ENCODE measurements at regions not wholly inside any gene's neighbourhood (a gene's known extent, or its start where the extent isn't known, plus 50 kb on each side); places are given as distances from the start of the nearest gene placed in this dataset.

- DNase-seq = no peak
- Mint-ChIP-seq H3K27ac (no peak overlapping the region), H3K27me3 (no peaks in the 10 kb centered on the region), H3K36me3 (ENCODE audit: low read depth) (no peaks in the 10 kb centered on the region), H3K4me1 (ENCODE audit: low read depth) (peaks cover 11% of the 10 kb centered on the region), H3K9me3 (no peaks in the 10 kb centered on the region), H3K4me3 (no peak overlapping the region)
These were observed 139.5 kb upstream of the RASGEF1B start for GRCh38 chr4:81611221-81611620.

DNA sequence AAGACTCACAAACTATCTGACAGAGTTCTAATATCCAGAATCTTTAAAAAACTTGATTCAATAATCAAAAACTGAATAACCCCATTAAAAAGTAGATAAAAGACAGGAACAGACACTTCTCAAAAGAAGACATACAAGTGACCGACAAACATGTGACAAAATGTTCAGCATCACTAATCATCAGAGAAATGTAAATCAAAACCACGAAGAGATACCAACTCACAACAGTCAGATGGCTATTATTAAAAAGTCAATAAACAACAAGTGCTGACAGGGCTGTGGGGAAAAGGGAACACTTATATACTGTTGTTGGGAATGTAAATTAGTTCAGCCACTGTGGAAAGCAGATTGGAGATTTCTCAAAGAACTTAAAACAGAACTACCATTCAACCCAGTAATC lies 138.1 kb upstream of the RASGEF1B start:
- no peaks in the 10 kb centered on the region for H3K9me3 Mint-ChIP-seq
- H3K4me3 Mint-ChIP-seq = no peak overlapping the region
- no peaks in the 10 kb centered on the region for H3K27me3 Mint-ChIP-seq
- H3K4me1 Mint-ChIP-seq (ENCODE audit: low read depth) = peaks cover 14% of the 10 kb centered on the region
- no peak overlapping the region for H3K27ac Mint-ChIP-seq
- DNase-seq = no peak
- no peaks in the 10 kb centered on the region for H3K36me3 Mint-ChIP-seq (ENCODE audit: low read depth)

DNA sequence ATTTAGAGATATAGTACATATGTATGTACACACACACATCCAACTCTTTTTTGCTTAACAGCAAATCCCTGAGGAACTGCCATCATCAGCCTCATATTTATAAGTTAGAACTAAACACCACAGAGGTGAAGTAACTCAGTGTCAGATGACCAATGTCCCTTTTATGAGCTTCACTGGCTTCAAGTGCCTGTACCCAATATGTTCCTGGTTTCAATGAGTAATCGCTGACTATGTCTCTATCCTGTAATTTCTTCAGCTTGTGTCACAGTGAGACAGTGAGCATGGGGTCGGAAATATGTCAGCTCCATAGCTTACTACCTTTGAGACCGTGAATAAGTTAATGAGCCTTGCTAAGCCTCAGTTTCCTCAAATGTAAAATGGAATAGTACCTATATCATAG lies 136.2 kb upstream of the RASGEF1B start:
- Mint-ChIP-seq H3K27me3 (no peaks in the 10 kb centered on the region), H3K27ac (no peak overlapping the region), H3K9me3 (no peaks in the 10 kb centered on the region), H3K4me1 (ENCODE audit: low read depth) (peaks cover 14% of the 10 kb centered on the region), H3K36me3 (ENCODE audit: low read depth) (no peaks in the 10 kb centered on the region), H3K4me3 (no peak overlapping the region)
- no peak for DNase-seq

- Mint-ChIP-seq H3K4me3 (no peak overlapping the region), H3K27me3 (no peaks in the 10 kb centered on the region), H3K27ac (no peak overlapping the region), H3K36me3 (ENCODE audit: low read depth) (no peaks in the 10 kb centered on the region), H3K4me1 (ENCODE audit: low read depth) (peaks cover 14% of the 10 kb centered on the region), H3K9me3 (no peaks in the 10 kb centered on the region)
- DNase-seq = no peak
These were observed 135.2 kb upstream of the RASGEF1B start for GRCh38 chr4:81606801-81607501.

DNA sequence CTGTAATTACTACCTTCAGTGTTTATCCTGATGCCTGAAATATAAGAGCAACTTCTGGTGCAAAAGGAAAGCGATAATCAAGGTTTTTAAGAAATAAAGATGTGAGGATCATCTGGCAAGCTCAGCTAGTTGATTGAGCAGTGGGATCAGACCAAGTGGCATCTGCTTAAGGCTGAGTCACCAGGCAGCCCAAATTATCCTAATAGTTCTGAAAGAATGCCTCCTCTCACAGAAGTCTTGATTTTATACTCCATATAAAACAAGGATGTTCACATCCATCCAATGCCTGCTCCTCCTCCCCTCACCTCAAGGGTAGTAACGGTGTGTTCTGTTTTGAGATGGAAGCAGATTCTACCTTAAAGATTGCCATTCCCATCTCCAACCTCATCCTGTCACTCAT lies 134.5 kb upstream of the RASGEF1B start:
- DNase-seq = no peak
- H3K27ac Mint-ChIP-seq = no peak overlapping the region
- H3K27me3 Mint-ChIP-seq = no peaks in the 10 kb centered on the region
- no peaks in the 10 kb centered on the region for H3K9me3 Mint-ChIP-seq
- H3K36me3 Mint-ChIP-seq (ENCODE audit: low read depth) = no peaks in the 10 kb centered on the region
- peaks cover 14% of the 10 kb centered on the region for H3K4me1 Mint-ChIP-seq (ENCODE audit: low read depth)
- no peak overlapping the region for H3K4me3 Mint-ChIP-seq

DNA sequence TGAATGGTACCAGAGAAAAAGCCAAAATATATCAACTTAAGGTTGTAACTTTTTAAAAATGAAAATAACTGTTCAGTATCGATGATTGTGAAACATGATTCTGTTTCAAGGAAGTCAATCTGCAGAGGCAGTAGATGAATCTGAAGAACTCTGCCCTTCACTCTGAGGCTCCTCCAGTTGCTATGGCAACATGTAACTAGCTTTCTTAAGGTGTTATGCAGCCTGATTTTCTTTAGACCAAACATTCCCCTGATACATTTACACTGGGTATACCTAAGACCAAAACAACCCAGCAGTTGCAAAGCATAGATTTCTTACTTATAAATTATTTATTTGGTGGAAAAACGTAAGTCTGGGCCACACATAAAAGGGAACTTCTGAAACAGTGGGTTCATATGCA lies 133.6 kb upstream of the RASGEF1B start:
- no peak overlapping the region for H3K27ac Mint-ChIP-seq
- no peaks in the 10 kb centered on the region for H3K36me3 Mint-ChIP-seq (ENCODE audit: low read depth)
- DNase-seq = no peak
- H3K4me1 Mint-ChIP-seq (ENCODE audit: low read depth) = peaks cover 14% of the 10 kb centered on the region
- no peaks in the 10 kb centered on the region for H3K9me3 Mint-ChIP-seq
- H3K27me3 Mint-ChIP-seq = peaks cover 2% of the 10 kb centered on the region
- no peak overlapping the region for H3K4me3 Mint-ChIP-seq

DNA sequence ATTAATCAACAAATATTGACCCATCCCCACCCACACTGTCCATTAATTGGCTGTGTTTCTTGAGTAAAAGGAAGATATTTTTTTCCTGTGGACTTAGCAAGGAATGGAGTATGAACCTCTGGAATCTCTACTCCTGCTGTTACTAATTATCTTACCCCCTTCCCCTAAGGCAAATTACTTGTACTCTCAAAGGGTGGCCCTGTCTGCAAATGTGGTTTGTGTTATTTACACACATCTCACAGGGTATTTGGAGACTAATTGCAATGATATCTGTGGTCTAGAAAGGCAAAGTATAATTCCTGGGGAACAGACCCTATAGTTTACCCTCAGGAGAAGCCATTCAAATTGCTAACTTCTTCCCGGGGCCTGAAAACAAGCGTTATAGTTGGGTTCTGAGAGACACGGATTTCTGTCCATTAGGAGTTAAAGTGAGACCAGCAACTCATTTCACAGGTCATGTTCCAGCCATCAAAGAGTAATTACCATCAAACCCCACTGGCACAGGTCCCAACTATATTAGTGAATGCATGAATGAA lies 133.0 kb upstream of the RASGEF1B start:
- H3K27ac Mint-ChIP-seq = no peak overlapping the region
- no peaks in the 10 kb centered on the region for H3K9me3 Mint-ChIP-seq
- no peaks in the 10 kb centered on the region for H3K36me3 Mint-ChIP-seq (ENCODE audit: low read depth)
- H3K27me3 Mint-ChIP-seq = peaks cover 2% of the 10 kb centered on the region
- no peak overlapping the region for H3K4me3 Mint-ChIP-seq
- H3K4me1 Mint-ChIP-seq (ENCODE audit: low read depth) = peaks cover 14% of the 10 kb centered on the region
- DNase-seq = no peak

GRCh38 chr4:81602854-81603253 lies 131.1 kb upstream of the RASGEF1B start:
- no peak overlapping the region for H3K4me3 Mint-ChIP-seq
- H3K9me3 Mint-ChIP-seq = no peaks in the 10 kb centered on the region
- no peak overlapping the region for H3K27ac Mint-ChIP-seq
- DNase-seq = no peak
- peaks cover 14% of the 10 kb centered on the region for H3K4me1 Mint-ChIP-seq (ENCODE audit: low read depth)
- no peaks in the 10 kb centered on the region for H3K36me3 Mint-ChIP-seq (ENCODE audit: low read depth)
- H3K27me3 Mint-ChIP-seq = peaks cover 2% of the 10 kb centered on the region

DNA sequence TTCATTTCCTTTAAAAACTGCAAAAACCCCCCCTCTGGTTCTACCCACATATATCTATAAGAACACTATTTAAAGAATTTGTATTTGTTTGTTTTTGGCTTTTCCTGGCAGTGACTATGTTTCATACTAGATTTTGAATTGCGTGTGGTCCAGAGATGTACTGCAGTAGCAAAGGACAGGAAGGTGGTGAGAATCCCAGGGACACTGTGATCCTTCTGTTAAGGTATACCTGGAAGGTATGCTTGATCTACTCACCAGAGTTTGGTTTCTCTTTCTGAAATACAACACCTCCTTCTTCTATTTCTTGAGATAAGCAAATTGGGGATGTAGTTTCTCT lies 129.6 kb upstream of the RASGEF1B start:
- no peak overlapping the region for H3K27ac Mint-ChIP-seq
- DNase-seq = no peak
- H3K27me3 Mint-ChIP-seq = peaks cover 2% of the 10 kb centered on the region
- no peak overlapping the region for H3K4me3 Mint-ChIP-seq
- no peaks in the 10 kb centered on the region for H3K9me3 Mint-ChIP-seq
- H3K36me3 Mint-ChIP-seq (ENCODE audit: low read depth) = no peaks in the 10 kb centered on the region
- peaks cover 4% of the 10 kb centered on the region for H3K4me1 Mint-ChIP-seq (ENCODE audit: low read depth)

DNA sequence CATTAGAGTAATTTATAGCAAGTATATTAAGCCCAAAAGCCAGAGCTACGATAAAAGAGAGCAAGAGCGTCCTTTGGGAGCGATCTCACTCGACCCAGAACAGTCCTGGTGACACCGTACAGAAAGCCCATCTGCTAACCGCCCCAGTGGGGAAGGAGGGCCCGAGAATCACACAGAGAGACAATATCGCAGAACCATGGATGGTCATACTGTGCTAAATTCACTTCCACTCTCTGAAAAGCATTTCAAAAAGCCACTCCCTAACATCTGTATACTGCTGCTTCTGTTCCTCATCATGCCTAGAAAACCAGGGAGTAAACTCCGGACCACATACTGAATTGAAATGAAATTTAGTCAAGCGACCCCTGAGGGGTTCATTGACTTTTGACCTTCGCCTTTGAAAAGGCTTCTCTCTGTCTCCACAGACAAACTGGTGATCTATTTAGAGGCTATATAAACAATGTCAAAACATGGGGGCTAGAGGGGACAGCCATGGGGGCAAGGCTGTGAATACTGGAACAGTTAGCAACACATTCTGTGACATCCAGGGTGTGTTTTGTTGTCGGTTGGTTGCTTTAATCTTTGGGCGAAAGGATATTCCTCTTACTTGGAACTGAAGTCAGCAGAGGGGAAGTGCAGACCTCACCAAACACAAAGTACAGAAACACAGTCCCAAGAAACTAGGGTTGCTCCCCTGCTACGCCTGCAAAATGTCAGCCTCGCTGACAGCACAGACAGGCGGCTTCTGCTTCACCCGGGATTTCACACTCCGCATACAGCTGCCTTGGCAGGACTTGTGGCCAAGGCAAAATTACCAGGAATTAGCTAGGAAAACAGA lies 129.0 kb upstream of the RASGEF1B start:
- H3K4me3 Mint-ChIP-seq = no peak overlapping the region
- H3K27ac Mint-ChIP-seq = no peak overlapping the region
- no peaks in the 10 kb centered on the region for H3K36me3 Mint-ChIP-seq (ENCODE audit: low read depth)
- H3K9me3 Mint-ChIP-seq = no peaks in the 10 kb centered on the region
- peaks cover 2% of the 10 kb centered on the region for H3K27me3 Mint-ChIP-seq
- no peak for DNase-seq
- H3K4me1 Mint-ChIP-seq (ENCODE audit: low read depth) = peaks cover 8% of the 10 kb centered on the region

GRCh38 chr4:81599742-81600380 lies 128.2 kb upstream of the RASGEF1B start:
- Mint-ChIP-seq H3K4me1 (ENCODE audit: low read depth) (peaks cover 9% of the 10 kb centered on the region), H3K36me3 (ENCODE audit: low read depth) (no peaks in the 10 kb centered on the region), H3K27me3 (peaks cover 2% of the 10 kb centered on the region), H3K27ac (no peak overlapping the region), H3K4me3 (no peak overlapping the region), H3K9me3 (no peaks in the 10 kb centered on the region)
- no peak for DNase-seq

DNA sequence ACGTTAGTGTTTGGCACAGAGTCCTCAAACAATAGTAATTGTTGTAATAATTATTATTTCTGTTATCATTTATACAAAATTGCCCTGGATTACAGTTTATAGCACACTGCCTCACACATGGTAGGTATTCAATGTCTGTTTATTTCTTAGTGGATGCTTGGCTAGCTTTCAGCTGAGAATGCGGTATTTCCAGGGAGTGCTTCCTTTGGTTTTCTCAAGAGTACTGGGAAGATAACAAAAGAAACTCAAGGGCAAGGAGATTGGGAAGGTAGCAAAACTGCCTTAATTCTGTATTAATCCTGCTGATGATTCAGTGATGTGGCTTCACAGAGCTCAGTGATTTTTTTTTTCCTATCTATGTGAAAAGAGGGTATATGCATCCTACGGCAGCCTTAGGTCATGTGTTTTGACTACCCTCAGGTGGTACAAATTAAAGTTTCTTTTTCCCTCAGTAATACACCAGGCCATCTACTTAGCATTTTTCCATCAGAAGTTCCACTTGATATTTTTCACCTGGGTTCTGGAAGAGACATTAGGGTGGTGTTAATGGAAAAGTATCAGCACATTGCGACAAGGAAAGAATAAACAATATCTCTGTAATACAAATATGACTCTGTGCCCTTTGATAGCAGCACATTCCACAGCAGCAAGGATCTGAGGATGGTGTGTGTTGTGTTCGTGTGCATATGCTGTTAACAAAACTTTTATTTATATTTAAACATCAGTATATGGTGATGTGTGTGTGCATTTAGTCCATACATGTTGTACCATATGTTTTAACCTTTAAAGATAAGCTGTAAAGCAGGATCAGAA lies 124.3 kb upstream of the RASGEF1B start:
- Mint-ChIP-seq H3K9me3 (no peaks in the 10 kb centered on the region), H3K4me1 (ENCODE audit: low read depth) (peaks cover 16% of the 10 kb centered on the region), H3K4me3 (no peak overlapping the region), H3K36me3 (ENCODE audit: low read depth) (no peaks in the 10 kb centered on the region), H3K27me3 (peaks cover 2% of the 10 kb centered on the region), H3K27ac (no peak overlapping the region)
- DNase-seq = no peak

DNA sequence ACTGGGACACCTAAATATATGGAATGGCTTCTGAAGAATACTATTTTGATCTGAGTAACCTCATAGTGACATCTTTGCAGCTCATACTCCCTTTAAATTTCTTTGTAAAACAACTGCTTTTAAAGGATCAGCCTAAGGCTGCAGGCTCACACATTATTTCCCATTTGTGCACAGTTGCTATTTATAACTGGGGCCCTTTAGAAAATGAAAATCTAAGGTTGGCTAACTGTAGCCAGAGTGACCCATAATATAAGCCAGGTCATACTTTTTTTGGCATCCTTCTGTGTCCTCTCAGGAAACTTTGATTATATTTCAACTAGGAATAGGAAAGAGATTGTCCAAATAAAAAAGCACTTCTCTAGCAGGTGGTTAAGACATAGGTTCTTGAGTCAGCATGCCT lies 123.6 kb upstream of the RASGEF1B start:
- DNase-seq = no peak
- H3K9me3 Mint-ChIP-seq = no peaks in the 10 kb centered on the region
- H3K4me1 Mint-ChIP-seq (ENCODE audit: low read depth) = peaks cover 22% of the 10 kb centered on the region
- no peak overlapping the region for H3K4me3 Mint-ChIP-seq
- H3K36me3 Mint-ChIP-seq (ENCODE audit: low read depth) = no peaks in the 10 kb centered on the region
- H3K27ac Mint-ChIP-seq = no peak overlapping the region
- H3K27me3 Mint-ChIP-seq = no peaks in the 10 kb centered on the region

GRCh38 chr4:81594490-81595159 lies 122.9 kb upstream of the RASGEF1B start:
- H3K4me1 Mint-ChIP-seq (ENCODE audit: low read depth) = peaks cover 28% of the 10 kb centered on the region
- no peak for DNase-seq
- H3K27ac Mint-ChIP-seq = no peak overlapping the region
- H3K36me3 Mint-ChIP-seq (ENCODE audit: low read depth) = no peaks in the 10 kb centered on the region
- H3K4me3 Mint-ChIP-seq = no peak overlapping the region
- no peaks in the 10 kb centered on the region for H3K27me3 Mint-ChIP-seq
- H3K9me3 Mint-ChIP-seq = no peaks in the 10 kb centered on the region
